T-helper 9 cell (primary cell): ENCODE measurements at regions not wholly inside any gene's neighbourhood (a gene's known extent, or its start where the extent isn't known, plus 50 kb on each side); places are given as distances from the start of the nearest gene placed in this dataset.
"Not testable (repeated sequence)": the region's sequence is repeated elsewhere in the genome, so short reads cannot be mapped to it uniquely, and the experiment has no call there.

Experiments
- DNase-seq: peaks from one replicate; pipeline ENCODE4 v3.0.0-alpha.2; 2020

DNA sequence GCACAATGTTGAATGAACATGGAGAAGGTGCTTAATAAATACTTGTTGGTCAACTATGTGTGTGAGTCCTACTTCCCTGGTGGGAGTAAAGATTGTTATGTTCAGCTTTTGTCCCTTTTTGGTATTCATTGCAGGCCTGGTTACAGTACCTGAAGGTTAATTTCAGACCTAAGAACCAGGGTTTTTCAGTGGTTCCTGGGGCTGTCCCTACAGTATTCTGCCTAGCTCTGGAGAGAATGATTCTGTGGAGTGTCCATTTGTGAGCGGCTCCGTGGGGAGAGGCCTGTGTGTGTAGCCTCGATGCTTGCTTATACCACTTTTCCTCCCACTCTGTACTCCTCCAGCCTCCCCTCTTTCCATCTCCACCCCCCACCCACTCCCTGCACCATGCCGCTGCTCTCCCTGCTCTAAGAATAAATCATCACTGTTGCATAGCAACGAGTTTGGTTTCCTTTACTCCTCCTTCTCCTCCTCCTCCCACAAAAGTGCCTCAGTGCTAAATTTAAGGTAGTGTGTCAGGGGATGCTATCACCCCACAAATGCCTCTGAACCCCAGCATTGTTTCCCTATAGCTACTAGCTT lies 150.6 kb upstream of the ROPN1 start:
- DNase-seq, result no peak

DNA sequence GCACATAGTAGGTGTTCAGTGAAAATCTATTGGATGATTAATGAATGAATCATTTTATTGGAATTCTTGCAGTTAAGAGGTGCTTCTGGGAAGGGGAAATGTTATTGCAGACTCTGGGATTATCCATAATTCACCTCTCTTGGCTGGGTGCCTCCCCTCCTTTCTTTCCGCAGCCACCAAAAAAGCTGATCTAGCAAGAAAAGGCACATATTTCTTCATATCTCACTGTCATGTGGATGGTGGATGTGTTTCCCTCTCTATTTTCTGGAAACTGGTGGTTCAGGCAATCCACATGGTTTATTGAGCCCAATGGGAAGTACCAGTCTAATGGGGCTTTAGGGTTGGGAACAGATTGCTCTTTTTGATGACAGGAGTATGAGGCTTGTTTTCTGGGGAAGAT lies 151.1 kb upstream of the ROPN1 start:
- DNase-seq, result no peak

DNA sequence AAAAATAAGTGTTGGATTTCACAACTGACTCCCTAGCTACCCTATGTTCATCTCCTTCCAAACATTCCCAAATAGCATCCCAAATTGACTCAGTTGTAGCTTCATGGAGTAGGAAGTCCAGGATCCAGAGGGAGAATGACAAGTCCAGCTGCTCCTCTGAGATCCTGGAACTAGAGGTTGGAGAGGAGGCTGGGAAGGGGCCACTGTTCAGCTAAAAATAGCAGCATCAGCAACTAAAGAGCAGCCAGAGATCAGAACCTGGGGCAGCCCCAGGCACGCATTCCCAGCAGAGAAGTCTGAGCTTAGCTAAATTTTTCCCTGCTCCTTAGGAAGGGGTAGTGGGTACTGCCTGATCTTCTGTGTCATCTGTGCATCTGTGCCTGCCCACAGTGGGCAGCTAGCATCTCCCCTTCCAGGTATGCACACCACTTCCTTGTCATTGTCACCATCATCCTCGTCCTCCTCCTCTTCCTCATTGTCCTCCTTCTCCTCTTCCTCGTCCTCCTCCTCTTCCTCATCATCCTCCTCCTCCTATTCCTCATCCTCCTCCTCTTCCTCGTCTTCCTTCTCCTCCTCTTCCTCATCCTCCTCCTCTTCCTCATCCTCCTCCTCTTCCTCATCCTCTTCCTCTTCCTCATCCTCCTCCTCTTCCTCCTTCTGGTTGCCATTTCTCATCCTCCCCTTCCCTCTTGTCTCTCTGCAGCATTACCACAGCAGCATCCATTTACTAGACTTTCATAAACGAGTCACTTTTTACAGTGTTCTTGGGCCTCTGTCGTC lies 152.3 kb upstream of the ROPN1 start:
- DNase-seq, result no peak

DNA sequence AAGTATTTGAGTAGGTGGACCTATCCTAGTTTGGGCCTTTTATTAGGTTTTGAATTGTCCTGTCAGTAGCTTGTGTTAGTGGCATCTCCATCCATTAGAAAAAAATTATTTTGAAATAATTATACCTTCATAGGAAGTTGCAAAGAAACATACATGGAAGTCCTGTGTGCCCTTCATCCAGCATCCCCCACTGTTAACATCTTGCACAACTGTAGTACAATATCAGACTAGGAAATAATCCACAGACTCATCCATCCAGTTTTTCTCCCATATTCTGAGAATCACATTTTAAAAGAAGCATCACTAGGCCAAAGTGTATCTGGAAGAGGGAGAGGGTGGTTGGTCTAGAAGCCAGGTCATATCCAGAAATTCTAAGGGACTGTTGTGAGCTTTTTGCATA lies 155.5 kb upstream of the ROPN1 start:
- no peak for DNase-seq

DNA sequence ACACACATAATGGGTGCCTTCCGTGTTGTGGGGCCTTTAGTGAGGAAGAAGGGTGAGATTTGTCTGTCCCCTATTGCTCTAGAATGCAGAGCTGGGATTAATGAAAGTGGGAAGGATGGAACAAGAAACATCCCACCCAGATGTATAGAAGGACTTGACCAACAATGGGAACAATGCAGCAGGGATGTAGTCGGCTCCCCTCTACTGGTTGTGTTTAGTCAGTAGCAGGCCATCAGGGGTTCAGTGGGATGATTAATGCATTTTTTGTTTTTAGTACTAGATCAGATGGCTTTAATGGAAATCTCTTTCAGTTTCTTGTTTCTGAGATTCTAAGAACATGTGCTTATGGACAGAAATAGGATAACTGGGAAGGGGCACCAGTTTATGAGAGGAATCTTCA lies 156.0 kb upstream of the ROPN1 start:
- no peak for DNase-seq

DNA sequence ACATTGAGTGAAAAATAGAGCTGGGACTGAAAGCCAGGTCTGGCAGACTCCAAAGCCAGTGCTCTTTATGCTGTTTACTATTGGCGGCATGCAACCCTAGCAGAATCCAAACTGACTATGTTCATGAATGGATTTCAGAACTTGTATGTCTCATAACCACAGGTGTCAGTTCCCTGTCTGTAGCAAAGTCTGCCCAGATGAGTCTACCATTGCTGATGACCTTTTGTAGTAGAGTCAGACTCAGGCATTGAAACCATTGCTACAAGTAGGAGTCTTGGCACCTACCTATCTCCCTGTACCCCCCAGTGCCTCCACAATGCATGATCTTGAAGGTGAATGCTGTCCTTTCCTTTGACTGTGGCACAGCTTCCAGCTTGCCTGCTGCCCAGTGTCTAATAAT lies 157.2 kb upstream of the ROPN1 start:
- DNase-seq, result no peak

DNA sequence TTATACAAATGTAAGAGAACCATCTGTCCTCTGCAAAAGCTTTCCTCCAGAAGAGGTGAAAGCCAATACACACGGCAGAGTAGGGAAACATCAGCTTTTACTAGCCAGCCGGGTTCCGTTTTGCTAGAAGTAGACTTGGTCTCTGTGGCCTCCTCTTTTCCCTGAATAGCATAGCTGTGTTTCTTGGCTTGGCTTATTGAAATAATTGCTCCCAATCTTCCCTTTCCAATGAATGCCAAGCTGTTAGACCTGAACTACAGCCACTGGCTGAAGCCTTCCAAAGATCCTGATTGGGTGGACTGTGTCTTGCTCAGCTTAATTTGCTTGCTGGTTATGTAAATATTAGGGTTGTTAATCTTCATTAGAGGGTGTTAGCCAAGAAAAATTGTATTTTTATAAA lies 157.8 kb upstream of the ROPN1 start:
- no peak for DNase-seq

DNA sequence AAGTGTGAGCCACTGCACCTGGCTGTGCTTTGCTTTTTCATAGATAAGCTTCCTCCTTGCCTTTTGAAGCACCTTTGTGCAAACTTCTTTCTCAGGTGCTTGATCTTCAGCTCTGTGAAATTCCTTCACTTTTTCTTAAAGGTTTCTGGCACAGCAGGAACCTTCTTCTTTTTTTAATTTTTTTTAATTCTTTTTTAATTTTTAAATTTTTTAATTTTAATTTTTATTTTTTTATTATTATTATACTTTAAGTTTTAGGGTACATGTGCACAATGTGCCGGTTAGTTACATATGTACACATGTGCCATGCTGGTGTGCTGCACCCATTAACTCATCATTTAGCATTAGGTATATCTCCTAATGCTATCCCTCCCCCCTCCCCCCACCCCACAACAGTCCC lies 161.0 kb upstream of the ROPN1 start:
- DNase-seq, result not testable (repeated sequence)

DNA sequence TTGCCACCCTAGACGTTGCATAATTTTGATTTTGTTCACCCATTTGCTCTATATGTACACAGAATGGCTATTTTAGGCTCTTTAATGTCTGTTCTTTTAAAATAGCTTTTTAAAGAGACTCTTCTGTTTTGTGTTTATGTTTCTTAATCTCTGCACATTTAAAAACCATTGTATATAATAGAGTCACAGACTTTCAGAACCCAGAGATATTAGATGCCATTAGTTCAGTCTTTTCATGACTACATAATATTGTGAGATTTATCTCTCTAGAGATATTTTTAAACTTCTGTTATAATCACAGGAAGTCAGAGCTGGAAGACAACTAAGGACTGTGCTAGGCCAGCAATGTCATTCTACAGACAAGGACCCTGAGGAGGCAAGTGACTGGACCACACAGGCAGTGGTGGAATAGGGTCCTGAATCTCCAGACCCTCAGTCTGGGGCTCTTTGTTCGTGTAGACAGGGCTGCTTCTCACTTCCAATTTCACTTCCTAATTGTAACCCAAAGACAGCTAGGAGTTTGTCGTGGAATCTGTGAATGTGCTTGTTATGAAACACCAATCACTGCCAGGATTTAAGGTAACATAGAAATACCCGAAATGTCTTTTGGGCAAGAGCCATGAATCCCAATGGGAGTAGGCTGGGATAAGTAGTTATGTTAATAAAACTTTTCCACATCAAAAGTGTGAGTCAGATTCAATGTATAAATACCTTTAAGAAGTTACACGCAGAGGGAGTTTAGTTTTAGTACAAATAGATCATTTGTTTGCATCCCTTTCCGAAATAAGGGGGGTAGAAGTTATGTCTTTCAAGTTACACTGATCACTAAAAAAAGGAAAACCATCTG lies 165.2 kb upstream of the ROPN1 start:
- DNase-seq, result no peak

DNA sequence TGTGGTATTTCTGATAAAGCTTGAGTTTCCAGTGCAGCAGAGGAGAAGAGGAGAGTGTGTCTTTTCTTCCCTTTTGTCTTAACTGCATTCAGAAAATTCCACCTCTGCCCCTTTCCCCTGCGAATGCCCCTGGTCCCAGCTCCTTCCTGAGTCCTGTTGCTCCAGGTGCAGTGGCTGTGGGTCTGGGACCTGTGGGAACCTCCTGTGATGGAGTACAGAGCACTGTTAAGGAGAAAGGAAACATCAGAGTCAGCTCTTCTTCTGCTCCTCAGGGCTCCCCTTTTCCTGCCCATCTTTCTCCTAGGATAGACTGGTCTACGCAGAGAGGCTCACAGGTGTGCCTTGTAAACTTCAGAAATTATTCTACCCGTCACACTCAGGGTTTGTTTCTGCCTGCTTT lies 165.8 kb upstream of the ROPN1 start:
- no peak for DNase-seq

DNA sequence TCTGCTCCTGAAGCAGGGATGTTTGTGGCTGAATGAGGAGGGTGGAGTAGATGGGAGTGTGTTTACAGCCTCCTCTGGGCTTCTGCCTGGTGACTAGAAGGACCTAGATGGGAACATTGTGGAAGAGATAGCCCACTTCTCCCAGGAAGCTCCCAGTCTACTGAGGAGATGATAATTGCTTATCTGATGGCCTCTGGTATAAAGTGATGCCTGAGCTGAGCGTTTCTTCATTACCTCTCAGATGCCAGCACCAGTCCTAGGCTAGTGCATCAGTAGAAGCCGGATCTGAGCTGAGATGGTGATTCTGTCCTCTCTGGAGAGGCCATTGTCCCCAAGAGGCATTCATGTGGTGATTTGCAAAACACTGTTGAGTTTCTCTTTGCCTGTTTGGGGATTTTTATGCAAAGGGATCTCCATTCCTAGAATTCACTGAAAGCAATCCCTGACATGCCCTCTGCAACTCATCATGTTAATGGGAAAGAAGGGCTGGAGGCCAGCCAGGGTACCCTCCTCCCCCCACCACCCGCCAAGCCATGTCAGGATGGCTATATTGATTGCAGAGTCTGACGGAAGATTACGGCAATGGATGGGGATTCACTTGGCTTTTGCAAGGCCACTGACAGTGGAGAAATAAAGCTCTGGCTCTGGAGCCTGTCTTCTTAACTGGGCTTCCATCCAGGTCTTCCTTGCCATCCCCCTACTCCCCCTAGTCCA lies 166.4 kb upstream of the ROPN1 start:
- no peak for DNase-seq

DNA sequence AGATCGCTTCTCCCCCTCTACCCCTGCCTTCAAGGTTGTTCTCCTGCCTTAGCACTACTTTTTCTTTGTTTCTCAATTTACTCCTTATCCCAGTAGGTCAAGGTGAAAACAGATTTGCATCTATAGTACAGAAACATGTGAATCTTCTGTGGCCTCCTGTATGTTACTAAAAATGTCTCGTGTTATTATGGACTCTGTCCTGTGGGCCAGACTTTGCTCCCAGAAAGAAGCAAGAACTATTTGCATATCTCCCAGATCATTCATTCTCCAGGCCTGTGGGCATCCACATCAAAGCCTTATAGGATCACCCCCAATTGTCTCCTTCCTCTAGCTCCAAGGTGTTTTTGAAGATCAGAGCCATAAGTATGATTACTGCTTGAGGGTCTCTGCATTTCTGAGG lies 169.5 kb upstream of the ROPN1 start:
- DNase-seq, result no peak

DNA sequence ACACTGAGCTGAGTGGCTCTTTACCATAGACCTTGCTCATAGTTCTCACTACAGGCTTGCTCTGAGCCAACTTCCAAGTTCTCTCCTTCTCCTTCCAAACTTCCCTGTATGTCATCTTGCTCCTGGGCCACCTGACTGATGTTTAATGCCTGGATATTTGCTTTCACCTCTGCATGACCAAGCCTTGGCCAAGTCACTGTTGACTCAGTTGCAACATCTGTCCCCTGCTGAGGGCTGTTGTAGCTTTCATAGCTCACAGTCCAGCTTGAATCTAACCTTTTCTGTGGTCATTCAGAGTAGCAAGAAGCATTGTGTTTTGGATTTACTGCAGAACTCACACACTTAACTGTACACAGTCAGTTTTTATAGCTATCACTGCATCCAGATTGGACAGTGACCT lies 171.8 kb upstream of the ROPN1 start:
- DNase-seq, result no peak

DNA sequence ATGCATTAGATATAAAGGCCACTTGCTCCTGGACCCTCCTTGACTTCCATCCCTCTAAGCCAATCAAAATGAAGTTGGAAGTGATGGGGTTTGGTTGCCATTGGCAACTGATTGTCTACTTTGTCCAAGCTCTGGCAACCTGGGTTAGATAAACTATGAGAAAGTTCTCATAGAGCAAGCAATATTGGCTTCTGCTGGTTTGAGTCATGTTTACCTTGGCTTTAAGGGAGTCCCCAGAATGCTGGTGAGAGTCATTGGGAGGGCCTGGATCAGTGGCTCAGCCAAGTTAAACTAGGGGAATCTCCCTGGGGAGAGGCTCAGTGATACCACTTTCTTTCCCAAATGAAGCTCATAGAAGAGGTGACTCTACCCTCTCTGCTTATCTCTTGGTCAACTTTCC lies 176.3 kb upstream of the ROPN1 start:
- DNase-seq, result no peak

DNA sequence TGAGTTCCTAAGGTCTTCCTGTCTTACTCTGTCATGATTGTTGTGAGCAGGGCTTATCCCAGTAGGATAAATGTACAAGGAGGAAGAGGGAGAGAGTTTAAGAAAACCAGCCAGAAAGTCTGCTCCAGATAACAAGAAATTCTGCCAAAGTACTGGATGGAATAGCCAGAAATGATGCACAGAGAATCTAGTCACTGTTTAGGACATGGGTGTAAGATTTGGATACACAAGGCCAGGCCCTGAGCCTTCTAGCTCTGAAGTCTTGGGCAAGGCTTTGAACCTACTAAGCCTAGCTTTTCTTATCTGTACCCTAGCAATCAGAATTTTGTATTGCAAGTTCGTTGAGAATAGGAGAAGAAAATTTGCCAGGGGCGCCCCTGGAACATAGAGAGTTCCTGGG lies 180.4 kb upstream of the ROPN1 start:
- DNase-seq, result no peak

DNA sequence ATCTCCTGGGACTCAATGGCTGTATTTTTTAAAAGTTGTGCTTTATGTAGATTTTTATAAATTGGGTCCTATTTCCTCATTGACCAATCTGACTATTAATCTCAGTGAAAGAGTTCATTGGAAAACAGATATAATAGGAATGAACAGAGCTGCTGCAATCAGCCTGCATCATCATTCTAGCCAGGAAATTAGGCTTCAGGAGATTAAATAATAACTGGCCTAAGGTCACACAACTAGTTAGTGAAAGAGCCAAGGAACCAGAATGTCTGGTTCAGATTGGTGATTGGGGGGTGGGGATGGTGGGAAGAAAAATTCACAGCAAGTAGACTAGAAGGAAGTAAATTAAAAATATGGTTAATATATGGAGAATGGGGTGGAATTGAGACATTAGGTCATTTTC lies 180.9 kb upstream of the ROPN1 start:
- DNase-seq, result no peak

DNA sequence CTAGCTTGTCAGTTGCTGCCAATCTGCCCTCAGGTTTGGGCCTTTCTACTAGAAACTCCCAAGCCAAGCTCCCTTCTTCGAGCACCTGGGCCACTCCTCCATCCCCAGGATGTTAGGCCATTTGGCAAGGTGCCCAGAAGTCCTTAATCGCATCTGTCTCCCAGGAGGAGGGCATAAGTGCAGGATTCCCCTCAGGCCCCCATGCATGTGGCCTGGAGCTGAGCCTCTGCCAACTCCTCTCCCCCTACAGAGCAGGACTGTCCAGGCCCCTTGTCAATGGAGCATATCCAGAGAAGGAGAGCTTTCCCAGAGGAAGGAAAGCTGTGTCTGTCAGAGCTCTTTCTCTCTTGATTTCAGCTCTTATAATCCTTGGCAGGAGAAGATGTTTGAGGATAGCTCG lies 182.6 kb upstream of the ROPN1 start:
- DNase-seq, result no peak

DNA sequence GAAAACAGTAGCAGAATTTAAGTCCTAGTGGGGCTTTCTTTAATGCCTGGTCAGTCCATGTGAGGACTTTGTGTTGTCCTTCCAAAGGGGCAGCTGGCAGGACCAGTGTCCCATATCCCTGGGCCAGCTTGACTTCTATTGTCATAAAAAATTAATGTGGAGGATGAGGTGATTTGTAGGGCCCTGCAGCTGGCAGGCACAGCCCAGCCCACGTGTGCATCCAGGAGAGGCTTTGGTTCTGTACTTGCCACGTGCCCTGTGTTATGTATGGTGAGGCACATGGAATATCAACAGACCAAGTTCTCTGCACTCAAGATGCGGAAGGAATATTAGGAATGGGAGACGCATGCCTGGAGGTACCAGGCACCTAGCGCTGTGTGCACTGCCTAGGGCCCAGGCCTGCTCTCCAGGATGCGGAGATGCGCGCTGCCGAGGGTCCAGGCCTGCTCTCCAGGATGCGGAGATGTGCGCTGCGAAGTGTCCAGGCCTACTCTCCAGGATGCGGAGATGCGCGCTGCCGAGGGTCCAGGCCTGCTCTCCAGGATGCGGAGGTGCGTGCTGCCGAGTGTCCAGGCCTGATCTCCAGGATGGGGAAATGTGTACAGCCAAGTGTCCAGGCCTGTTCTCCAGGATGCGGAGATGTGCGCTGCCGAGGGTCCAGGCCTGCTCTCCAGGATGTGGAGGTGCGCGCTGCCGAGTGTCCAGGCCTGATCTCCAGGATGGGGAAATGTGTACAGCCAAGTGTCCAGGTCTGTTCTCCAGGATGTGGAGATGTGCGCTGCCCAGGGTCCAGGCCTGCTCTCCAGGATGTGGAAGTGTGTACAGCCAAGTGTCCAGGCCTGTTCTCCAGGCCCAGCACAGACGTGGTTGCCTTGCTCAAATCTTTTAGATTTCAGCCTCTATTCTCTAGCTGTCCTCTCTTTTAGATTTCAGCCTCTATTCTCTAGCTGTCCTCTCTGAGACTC lies 183.3 kb upstream of the ROPN1 start:
- DNase-seq, result no peak

DNA sequence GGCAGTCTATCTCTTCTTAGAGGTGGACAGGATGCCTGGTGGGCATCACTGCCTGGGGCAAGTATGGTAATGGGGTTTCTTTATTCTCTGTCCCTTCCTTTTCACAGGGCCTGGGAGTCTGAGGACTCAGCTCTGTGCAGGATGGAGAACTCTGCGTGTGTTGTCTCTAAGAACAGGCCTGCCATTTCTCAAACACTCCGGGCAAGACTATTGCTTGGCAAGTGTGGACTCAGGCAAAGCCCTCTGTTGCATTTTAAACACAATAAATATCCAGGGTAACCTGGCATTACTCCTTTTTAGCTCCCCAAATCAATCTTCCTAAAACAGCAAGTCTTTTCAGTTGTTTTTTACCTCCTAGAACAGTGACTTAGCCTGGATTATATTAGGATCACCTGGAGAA lies 185.1 kb upstream of the ROPN1 start:
- DNase-seq, result no peak

DNA sequence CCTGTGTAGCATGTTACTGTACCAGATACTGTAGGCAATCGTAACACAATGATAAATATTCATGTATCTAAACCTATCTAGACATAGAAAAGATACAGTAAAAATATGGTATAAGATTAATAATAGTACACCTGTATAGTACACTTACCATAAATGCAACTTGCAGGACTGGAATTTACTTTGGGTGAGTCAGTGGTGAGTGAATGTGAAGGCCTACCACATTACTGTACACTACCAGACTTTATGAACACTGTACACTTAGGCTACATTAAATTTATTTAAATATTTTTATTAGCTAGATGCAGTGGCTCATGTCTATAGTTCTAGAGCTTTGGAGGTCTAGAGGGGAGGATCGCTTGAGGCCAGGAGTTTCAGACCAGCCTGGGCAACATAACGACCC lies 186.6 kb upstream of the ROPN1 start:
- DNase-seq, result no peak

DNA sequence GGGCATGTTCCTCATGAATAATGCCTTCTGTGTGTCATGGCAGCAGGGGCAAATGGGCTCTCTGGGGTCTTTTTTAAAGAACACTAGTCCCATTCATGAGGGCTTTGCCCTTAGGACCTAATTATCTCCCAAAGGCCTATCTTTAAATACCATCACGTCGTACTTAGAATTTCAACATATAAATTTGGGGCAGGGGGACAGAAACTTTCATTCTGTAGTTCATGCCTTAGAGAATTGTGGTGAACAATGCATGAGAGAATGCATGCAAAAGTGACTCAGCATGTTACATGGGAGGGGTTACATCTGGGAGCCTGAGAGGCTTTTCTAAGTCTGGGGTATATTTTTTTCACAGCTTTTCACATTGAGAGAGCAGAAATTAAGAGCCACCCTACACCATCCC lies 208.5 kb upstream of the ROPN1 start:
- no peak for DNase-seq

DNA sequence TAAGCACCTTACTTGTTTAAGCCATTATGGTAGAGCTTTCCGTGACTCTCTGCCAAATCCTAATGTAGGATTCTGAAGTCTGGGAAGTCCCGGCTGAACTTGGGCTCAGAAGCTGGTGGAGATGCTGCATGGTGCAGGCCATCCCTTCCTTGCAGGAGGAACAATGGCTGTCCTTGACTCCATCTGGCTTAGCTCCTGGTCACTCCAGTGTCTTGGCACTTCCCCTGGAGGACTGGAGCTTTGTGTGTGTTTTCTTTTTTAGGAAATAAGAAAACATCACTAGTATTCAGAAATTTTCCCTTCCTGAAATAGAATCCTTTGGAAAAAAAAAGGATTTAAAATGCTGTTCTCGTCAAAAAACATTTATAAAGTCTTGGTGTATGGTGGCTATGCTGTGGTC lies 209.3 kb upstream of the ROPN1 start:
- no peak for DNase-seq
